ENCODE measurements at regions not wholly inside any gene's neighbourhood (a gene's known extent, or its start where the extent isn't known, plus 50 kb on each side); places are given as distances from the start of the nearest gene placed in this dataset.

GRCh38 chr16:65480281-65481091 is 358.6 kb upstream of the CDH11 start:
- TF ChIP-seq, protein P1, sequence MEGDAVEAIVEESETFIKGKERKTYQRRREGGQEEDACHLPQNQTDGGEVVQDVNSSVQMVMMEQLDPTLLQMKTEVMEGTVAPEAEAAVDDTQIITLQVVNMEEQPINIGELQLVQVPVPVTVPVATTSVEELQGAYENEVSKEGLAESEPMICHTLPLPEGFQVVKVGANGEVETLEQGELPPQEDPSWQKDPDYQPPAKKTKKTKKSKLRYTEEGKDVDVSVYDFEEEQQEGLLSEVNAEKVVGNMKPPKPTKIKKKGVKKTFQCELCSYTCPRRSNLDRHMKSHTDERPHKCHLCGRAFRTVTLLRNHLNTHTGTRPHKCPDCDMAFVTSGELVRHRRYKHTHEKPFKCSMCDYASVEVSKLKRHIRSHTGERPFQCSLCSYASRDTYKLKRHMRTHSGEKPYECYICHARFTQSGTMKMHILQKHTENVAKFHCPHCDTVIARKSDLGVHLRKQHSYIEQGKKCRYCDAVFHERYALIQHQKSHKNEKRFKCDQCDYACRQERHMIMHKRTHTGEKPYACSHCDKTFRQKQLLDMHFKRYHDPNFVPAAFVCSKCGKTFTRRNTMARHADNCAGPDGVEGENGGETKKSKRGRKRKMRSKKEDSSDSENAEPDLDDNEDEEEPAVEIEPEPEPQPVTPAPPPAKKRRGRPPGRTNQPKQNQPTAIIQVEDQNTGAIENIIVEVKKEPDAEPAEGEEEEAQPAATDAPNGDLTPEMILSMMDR (IDR thresholded peaks at IDR 0.05), result no peak
- no peak for TF ChIP-seq POLR2A (IDR thresholded peaks at IDR 0.05)

Measured in Peyer's patch (tissue), 4 donors.